SK-N-SH treated with all-trans-retinoic acid at 6 μM for 48 hours (cell line): ENCODE measurements at regions not wholly inside any gene's neighbourhood (a gene's known extent, or its start where the extent isn't known, plus 50 kb on each side); places are given as distances from the start of the nearest gene placed in this dataset.

ENCODE experiments used
- BACH2 ChIP-seq: fragments of 250-450 bp; sonication (Bioruptor Pico); IDR thresholded peaks from 2 replicates; pipeline ENCODE4 v1.9.0; 2021; ENCODE audit warnings: mild to moderate bottlenecking, borderline replicate concordance
- OSR1 ChIP-seq: fragments of 250-450 bp; sonication (Bioruptor Pico); IDR thresholded peaks from 2 replicates; pipeline ENCODE4 v1.8.0; 2022; ENCODE audit warnings: moderate library complexity, mild to moderate bottlenecking, inconsistent platforms
- PPARA ChIP-seq: fragments of 250-450 bp; sonication (Bioruptor Pico); IDR thresholded peaks from 2 replicates; pipeline ENCODE4 v1.5.0; 2020; ENCODE audit warnings: mild to moderate bottlenecking, borderline replicate concordance
- RARB ChIP-seq: fragments of 250-450 bp; sonication (Bioruptor Pico); IDR thresholded peaks from 2 replicates; pipeline ENCODE4 v1.8.0; 2021; ENCODE audit warnings: mild to moderate bottlenecking, moderate library complexity
- TCF4 ChIP-seq: fragments of 250-450 bp; sonication (Bioruptor Pico); IDR thresholded peaks from 2 replicates; pipeline ENCODE4 v1.8.0; 2021; ENCODE audit warnings: mild to moderate bottlenecking, moderate library complexity, borderline replicate concordance
- ZFP30 ChIP-seq: fragments of 450-650 bp; formaldehyde crosslinking; IDR thresholded peaks from 2 replicates; pipeline ENCODE4 v1.5.0; 2022; ENCODE audit warnings: mild to moderate bottlenecking, moderate library complexity
- TF ChIP-seq, protein P1 (sequence below): fragments of 250-450 bp; sonication (Bioruptor Pico); IDR thresholded peaks from 2 replicates; pipeline ENCODE4 v1.8.0; 2020; ENCODE audit warnings: mild to moderate bottlenecking, moderate library complexity, borderline replicate concordance
- TF ChIP-seq, protein P2 (sequence below): fragments of 250-450 bp; sonication (Bioruptor Pico); IDR thresholded peaks from 2 replicates; pipeline ENCODE4 v1.5.0; 2020; ENCODE audit warnings: mild to moderate bottlenecking, moderate library complexity

DNA sequence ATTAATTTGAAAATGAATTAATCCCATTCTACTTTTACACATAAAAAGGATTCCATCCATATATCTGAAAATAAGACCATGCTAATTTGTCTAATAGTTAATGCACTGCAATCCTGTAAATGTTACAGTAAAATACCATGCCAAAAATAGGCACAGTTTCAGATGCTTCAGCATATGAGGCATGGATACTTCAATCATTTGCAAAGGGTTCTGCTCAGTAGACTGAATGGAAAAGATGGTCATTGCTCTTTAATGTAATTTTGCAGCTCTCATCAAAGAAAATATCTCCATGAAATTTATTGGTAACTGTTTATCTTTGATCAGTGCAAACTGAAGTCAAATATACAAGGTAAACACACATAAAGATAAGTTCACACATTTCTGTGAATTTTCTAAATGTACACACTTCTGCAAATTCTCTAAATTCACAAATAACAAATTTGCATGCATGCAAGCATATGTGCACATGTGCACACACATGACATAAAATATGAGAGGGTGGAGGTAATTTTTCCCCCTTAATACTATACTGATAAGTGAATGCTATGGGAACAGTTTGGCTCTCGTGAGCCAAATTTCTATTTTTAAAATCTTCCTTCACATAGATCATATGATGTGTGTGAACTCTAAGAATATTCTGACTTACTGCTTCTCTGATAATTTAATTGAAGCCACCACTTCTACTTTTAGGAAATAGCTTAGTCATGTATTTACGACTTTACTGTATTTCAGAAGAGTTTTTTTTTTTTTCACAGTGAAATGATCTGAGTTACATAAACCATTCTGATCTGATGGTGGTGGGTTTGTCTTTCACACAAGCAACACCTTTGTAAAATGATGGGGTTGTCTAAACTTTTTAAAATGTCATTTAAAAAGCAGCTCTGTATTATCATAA is 996.8 kb upstream of the CITED2 start:
- TF ChIP-seq RARB (CRISPR knock-in tag) (no peak), ZFP30 (no peak), BACH2 (no peak), TCF4 (CRISPR knock-in tag) (no peak), PPARA (CRISPR knock-in tag) (no peak), OSR1 (CRISPR knock-in tag) (no peak)
- TF ChIP-seq, protein P1, sequence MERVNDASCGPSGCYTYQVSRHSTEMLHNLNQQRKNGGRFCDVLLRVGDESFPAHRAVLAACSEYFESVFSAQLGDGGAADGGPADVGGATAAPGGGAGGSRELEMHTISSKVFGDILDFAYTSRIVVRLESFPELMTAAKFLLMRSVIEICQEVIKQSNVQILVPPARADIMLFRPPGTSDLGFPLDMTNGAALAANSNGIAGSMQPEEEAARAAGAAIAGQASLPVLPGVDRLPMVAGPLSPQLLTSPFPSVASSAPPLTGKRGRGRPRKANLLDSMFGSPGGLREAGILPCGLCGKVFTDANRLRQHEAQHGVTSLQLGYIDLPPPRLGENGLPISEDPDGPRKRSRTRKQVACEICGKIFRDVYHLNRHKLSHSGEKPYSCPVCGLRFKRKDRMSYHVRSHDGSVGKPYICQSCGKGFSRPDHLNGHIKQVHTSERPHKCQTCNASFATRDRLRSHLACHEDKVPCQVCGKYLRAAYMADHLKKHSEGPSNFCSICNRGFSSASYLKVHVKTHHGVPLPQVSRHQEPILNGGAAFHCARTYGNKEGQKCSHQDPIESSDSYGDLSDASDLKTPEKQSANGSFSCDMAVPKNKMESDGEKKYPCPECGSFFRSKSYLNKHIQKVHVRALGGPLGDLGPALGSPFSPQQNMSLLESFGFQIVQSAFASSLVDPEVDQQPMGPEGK = no peak
- TF ChIP-seq, protein P2, sequence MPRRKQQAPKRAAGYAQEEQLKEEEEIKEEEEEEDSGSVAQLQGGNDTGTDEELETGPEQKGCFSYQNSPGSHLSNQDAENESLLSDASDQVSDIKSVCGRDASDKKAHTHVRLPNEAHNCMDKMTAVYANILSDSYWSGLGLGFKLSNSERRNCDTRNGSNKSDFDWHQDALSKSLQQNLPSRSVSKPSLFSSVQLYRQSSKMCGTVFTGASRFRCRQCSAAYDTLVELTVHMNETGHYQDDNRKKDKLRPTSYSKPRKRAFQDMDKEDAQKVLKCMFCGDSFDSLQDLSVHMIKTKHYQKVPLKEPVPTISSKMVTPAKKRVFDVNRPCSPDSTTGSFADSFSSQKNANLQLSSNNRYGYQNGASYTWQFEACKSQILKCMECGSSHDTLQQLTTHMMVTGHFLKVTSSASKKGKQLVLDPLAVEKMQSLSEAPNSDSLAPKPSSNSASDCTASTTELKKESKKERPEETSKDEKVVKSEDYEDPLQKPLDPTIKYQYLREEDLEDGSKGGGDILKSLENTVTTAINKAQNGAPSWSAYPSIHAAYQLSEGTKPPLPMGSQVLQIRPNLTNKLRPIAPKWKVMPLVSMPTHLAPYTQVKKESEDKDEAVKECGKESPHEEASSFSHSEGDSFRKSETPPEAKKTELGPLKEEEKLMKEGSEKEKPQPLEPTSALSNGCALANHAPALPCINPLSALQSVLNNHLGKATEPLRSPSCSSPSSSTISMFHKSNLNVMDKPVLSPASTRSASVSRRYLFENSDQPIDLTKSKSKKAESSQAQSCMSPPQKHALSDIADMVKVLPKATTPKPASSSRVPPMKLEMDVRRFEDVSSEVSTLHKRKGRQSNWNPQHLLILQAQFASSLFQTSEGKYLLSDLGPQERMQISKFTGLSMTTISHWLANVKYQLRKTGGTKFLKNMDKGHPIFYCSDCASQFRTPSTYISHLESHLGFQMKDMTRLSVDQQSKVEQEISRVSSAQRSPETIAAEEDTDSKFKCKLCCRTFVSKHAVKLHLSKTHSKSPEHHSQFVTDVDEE (CRISPR knock-in tag) = no peak
